ENCODE measurements at regions not wholly inside any gene's neighbourhood (a gene's known extent, or its start where the extent isn't known, plus 50 kb on each side); places are given as distances from the start of the nearest gene placed in this dataset.
"Not testable (repeated sequence)": the region's sequence is repeated elsewhere in the genome, so short reads cannot be mapped to it uniquely, and the experiment has no call there.

- TF ChIP-seq CTCF (IDR thresholded peaks at IDR 0.05 in 2 of 3, conservative IDR thresholded peaks at IDR 0.05 in 1 of 3; ENCODE audit: insufficient read depth in 2 of 3, low read depth in 1 of 3, low read length in 3 of 3); POLR2AphosphoS5 (IDR thresholded peaks at IDR 0.05; ENCODE audit: control insufficient read depth, insufficient read depth, low read depth, low read length); ATF4 (CRISPR knock-in tag; IDR thresholded peaks at IDR 0.05); NR1H2 (CRISPR knock-in tag; IDR thresholded peaks at IDR 0.05): not testable (repeated sequence)
- TF ChIP-seq, protein P1, sequence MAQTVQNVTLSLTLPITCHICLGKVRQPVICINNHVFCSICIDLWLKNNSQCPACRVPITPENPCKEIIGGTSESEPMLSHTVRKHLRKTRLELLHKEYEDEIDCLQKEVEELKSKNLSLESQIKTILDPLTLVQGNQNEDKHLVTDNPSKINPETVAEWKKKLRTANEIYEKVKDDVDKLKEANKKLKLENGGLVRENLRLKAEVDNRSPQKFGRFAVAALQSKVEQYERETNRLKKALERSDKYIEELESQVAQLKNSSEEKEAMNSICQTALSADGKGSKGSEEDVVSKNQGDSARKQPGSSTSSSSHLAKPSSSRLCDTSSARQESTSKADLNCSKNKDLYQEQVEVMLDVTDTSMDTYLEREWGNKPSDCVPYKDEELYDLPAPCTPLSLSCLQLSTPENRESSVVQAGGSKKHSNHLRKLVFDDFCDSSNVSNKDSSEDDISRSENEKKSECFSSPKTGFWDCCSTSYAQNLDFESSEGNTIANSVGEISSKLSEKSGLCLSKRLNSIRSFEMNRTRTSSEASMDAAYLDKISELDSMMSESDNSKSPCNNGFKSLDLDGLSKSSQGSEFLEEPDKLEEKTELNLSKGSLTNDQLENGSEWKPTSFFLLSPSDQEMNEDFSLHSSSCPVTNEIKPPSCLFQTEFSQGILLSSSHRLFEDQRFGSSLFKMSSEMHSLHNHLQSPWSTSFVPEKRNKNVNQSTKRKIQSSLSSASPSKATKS (CRISPR knock-in tag; IDR thresholded peaks at IDR 0.05), result not testable (repeated sequence)
Observed at GRCh38 chr7:65795392-65795716, 77.5 kb upstream of the VKORC1L1 start.

Data from K562 (cell line).